Smooth muscle cell (in vitro differentiated cells): ENCODE measurements at regions not wholly inside any gene's neighbourhood (a gene's known extent, or its start where the extent isn't known, plus 50 kb on each side); places are given as distances from the start of the nearest gene placed in this dataset.

Source experiments
- DNase-seq: peaks from one replicate; lab custom pipeline; 2025; ENCODE audit not compliant: unreplicated experiment; lab: John Stamatoyannopoulos, UW
- H2AFZ ChIP-seq: fragments of 200-600 bp; sonication (generic); 2 replicates; pipeline ENCODE4 v1.6.0; 2016; ENCODE audit warnings: antibody characterized with exemption, low read depth, mild to moderate bottlenecking
- H3F3A ChIP-seq: fragments of 200-600 bp; sonication (generic); 2 replicates; pipeline ENCODE4 v1.6.0; 2017; ENCODE audit warnings: antibody characterized with exemption, low read depth
- H3K27ac ChIP-seq: fragments of 200-600 bp; sonication (generic); 2 replicates; pipeline ENCODE4 v1.5.1; 2016; ENCODE audit warnings: low read depth, mild to moderate bottlenecking
- H3K27me3 ChIP-seq: fragments of 200-600 bp; sonication (generic); 2 replicates; pipeline ENCODE4 v1.6.1; 2016; ENCODE audit warnings: low read depth, mild to moderate bottlenecking
- H3K36me3 ChIP-seq: fragments of 200-600 bp; sonication (generic); 2 replicates; pipeline ENCODE4 v1.5.1; 2016; ENCODE audit warnings: low read depth
- H3K4me1 ChIP-seq: fragments of 200-600 bp; sonication (generic); 2 replicates; pipeline ENCODE4 v1.5.1; 2016; ENCODE audit warnings: low read depth
- H3K4me2 ChIP-seq: fragments of 200-600 bp; sonication (generic); 2 replicates; pipeline ENCODE4 v1.6.0; 2016; ENCODE audit warnings: mild to moderate bottlenecking
- H3K4me3 ChIP-seq: fragments of 200-600 bp; sonication (generic); 2 replicates; pipeline ENCODE4 v1.5.1; 2016; ENCODE audit warnings: mild to moderate bottlenecking
- H3K79me2 ChIP-seq: fragments of 200-600 bp; sonication (generic); 2 replicates; pipeline ENCODE4 v1.6.0; 2016; ENCODE audit warnings: low read depth, mild to moderate bottlenecking
- H3K9ac ChIP-seq: fragments of 200-600 bp; sonication (generic); 2 replicates; pipeline ENCODE4 v1.6.0; 2016; ENCODE audit warnings: low read depth
- H3K9me3 ChIP-seq: fragments of 200-600 bp; sonication (generic); replicated peaks from 2 replicates; pipeline ENCODE4 v1.5.1; 2016; ENCODE audit warnings: low read depth
- H4K20me1 ChIP-seq: fragments of 200-600 bp; sonication (generic); 2 replicates; pipeline ENCODE4 v1.6.0; 2016; ENCODE audit warnings: low read depth
- CTCF ChIP-seq: fragments of 200-600 bp; sonication (generic); IDR thresholded peaks from 2 replicates; pipeline ENCODE4 v1.5.1; 2017; ENCODE audit warnings: borderline replicate concordance, mild to moderate bottlenecking, antibody characterized with exemption; ENCODE audit not compliant: insufficient read depth, poor library complexity, severe bottlenecking
- WGBS: methylation state at CpG from one replicate; pipeline ENCODE4 v1.1.7; 2016; ENCODE audit warnings: low lambda C conversion rate; 5-methylcytosine and 5-hydroxymethylcytosine counted together

- Histone ChIP-seq H3K27me3 (no peaks in the 10 kb centered on the region), H3K4me1 (no peaks in the 10 kb centered on the region), H3K9me3 (no peaks in the 10 kb centered on the region), H4K20me1 (no peaks in the 10 kb centered on the region), H3K27ac (no peak overlapping the region), H2AFZ (no peak overlapping the region), H3K36me3 (no peaks in the 10 kb centered on the region), H3K9ac (no peak overlapping the region), H3K79me2 (no peaks in the 10 kb centered on the region), H3K4me3 (no peak overlapping the region), H3F3A (no peaks in the 10 kb centered on the region), H3K4me2 (no peak overlapping the region)
- TF ChIP-seq CTCF: no peak
- WGBS: 91% methylated on average over 3 of the region's 3 CpGs
- no peak for DNase-seq
Observed at GRCh38 chr14:46091819-46092218, 559.8 kb downstream of the RPL10L start.

DNA sequence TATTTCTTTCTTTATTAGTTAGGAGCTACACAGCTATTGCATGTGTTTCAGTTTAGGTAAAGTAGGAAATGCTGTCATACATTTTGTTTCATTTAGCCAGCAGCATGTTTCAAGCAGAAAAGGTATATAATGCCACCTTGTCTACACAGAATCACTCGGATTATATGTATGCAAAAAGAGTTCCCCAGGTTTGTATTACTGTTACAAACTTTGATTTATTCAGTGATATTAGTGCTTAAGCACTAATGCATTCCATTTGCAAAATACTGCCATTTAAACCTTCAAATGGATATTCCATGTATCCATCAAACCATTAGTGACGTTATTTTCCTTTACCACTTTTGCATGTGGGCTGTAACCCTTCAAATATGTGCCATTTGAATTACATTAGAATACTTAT, 564.0 kb downstream of the RPL10L start:
- TF ChIP-seq CTCF: no peak

DNA sequence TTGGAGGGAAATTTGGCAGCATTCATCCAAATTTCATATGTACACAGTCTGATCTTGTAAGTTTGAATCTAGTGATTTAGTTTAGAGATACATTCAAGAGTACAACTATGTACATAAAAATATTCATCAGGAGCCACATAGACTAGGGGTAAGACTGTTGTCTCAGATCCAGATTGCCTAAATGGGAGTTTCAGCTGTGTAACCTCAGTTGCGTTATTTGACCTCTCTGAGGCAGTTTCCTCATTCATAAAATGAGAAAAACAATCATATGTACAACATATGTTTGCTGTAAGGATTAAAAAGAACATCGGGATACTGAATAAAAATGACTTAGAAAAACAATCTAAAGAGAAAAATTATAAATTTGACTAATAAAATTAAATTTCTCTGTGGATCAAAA, 577.5 kb downstream of the RPL10L start:
- Histone ChIP-seq H3K4me1 (no peaks in the 10 kb centered on the region), H3K4me3 (no peak overlapping the region), H3K27ac (no peak overlapping the region), H3K9ac (no peak overlapping the region), H3K9me3 (no peaks in the 10 kb centered on the region), H3K36me3 (no peaks in the 10 kb centered on the region), H2AFZ (no peak overlapping the region), H3K79me2 (no peaks in the 10 kb centered on the region), H3K4me2 (no peak overlapping the region), H3K27me3 (no peaks in the 10 kb centered on the region), H4K20me1 (no peaks in the 10 kb centered on the region), H3F3A (no peaks in the 10 kb centered on the region)
- TF ChIP-seq CTCF: no peak
- WGBS: 85% methylated on average over 2 of the region's 2 CpGs
- no peak for DNase-seq

More for the DNA sequence above, 564.0 kb downstream of the RPL10L start:
- no peak overlapping the region for H3K4me2 ChIP-seq
- no peaks in the 10 kb centered on the region for H3K9me3 ChIP-seq
- no peaks in the 10 kb centered on the region for H3K79me2 ChIP-seq
- 79% methylated on average over 2 of the region's 2 CpGs for WGBS
- H3K9ac ChIP-seq: no peak overlapping the region
- no peaks in the 10 kb centered on the region for H3F3A ChIP-seq
- H4K20me1 ChIP-seq: no peaks in the 10 kb centered on the region
- H3K4me1 ChIP-seq: no peaks in the 10 kb centered on the region
- H3K27me3 ChIP-seq: no peaks in the 10 kb centered on the region
- no peak overlapping the region for H3K27ac ChIP-seq
- H2AFZ ChIP-seq: no peak overlapping the region
- H3K4me3 ChIP-seq: no peak overlapping the region
- no peak for DNase-seq
- H3K36me3 ChIP-seq: no peaks in the 10 kb centered on the region

DNA sequence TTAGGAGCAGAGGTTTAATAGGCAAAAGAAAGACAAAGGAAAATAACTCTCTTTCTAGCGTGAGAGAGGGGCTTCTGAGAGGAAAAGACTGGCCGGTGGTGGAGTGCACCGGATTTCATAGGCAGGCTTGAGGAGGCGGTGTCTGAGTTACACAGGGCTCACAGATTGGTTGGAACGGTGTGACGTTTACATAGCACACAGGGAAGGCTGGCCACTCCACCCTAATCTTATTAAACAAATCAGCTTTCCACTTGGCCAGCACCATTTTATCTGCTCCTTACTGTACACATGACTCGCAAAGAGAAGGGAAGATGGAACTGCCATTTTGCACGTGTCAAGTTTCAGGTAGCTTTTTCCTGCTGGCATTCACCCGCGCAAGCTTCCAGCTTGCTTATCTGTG, 587.7 kb downstream of the RPL10L start:
- TF ChIP-seq CTCF: no peak
- no peak overlapping the region for H3K27ac ChIP-seq

More for the DNA sequence above, 587.7 kb downstream of the RPL10L start:
- Histone ChIP-seq H3K4me2 (no peak overlapping the region), H3K36me3 (no peaks in the 10 kb centered on the region), H3K9me3 (no peaks in the 10 kb centered on the region), H3F3A (no peaks in the 10 kb centered on the region), H3K4me3 (no peak overlapping the region), H4K20me1 (no peaks in the 10 kb centered on the region), H3K79me2 (no peaks in the 10 kb centered on the region), H3K9ac (no peak overlapping the region), H3K4me1 (no peaks in the 10 kb centered on the region), H2AFZ (no peak overlapping the region), H3K27me3 (no peaks in the 10 kb centered on the region)
- DNase-seq: no peak
- WGBS: 89% methylated on average over 10 of the region's 10 CpGs
